GOT3 (cell line): ENCODE measurements at regions not wholly inside any gene's neighbourhood (a gene's known extent, or its start where the extent isn't known, plus 50 kb on each side); places are given as distances from the start of the nearest gene placed in this dataset.
"Not testable (repeated sequence)": the region's sequence is repeated elsewhere in the genome, so short reads cannot be mapped to it uniquely, and the experiment has no call there.

ENCODE experiments used
- DNase-seq: peaks from one replicate; lab custom pipeline; 2025; ENCODE audit warnings: mixed read lengths; lab: John Stamatoyannopoulos, UW

- no peak for DNase-seq
These were observed 84.6 kb upstream of the WSB1 start for GRCh38 chr17:27209316-27209715.

DNA sequence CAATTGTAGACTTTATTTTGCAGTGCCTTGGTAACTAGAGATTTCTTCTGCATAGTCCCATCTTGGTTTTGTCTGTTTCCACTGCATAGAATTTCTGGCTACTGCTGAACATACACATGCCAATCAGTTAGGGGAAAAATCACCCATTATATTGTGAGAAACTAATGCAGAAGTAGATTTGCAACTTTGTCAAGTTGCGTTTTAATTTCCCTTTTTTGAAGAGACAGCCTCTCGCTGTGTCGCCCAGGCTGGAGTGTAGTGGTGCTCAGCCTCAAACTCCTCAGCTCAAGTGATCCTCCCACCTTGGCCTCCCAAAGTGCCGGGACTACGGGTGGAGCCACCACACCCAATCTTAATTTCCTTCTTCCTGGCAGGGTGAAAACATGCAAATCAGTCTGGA is 83.1 kb upstream of the WSB1 start:
- DNase-seq, result not testable (repeated sequence)

DNA sequence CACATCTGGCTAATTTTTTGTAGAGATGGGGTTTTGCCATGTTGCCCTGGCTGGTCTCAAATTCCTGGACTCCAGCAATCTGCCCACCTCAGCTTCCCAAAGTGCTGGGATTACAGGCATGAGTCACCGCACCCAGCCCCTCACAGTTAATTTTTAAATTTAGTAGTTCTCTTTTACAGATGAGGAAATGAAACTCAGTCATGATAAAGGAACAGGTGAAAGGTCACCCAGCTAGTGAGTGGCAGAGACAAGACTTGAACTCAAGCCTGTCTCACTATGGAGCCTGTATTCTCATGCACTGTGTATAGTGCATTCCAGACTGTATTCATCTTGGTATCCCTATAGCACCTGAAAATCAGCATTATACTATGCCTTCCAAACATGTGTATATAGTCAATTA is 77.1 kb upstream of the WSB1 start:
- no peak for DNase-seq

DNA sequence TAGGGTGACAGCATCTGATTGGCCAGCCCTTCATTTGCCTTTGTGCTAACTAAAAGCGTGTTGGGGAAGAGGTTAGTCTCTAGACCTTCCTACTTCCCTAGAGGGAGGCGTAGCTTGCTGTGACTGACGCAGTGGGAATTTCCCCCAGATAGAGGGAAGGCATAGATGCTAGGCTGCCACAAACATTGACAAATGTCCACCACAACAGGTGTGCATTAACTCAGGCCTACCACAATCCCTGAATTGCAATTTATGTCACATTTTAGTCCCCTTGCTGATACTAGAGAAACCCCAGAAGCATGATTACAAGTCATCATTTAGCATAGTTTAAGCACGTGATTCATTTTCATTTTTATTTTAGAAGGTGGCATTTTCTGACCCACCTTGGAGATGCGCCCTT is 76.3 kb upstream of the WSB1 start:
- no peak for DNase-seq

DNA sequence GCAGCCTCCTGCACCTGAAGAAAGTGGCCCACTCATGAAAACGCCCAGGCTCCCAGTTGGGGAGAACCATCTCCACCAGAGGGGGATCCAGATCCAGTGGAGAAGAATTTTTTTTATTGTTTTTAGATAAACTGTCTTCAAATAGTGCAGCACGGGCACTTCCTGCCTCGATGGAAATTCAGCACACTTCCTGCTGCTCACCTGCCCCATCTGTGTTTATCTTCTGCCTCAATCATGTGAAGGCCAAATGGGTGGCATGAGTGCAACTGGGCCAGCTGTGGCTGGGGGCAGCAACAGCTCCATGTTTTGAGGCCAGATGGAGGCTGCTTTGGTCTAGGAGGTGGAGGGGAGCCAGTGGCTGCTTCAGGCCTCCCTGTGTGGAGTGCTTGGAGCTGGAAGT is 75.9 kb upstream of the WSB1 start:
- DNase-seq, result no peak

- DNase-seq, result no peak
These were observed 75.0 kb upstream of the WSB1 start for GRCh38 chr17:27218719-27219488.

DNA sequence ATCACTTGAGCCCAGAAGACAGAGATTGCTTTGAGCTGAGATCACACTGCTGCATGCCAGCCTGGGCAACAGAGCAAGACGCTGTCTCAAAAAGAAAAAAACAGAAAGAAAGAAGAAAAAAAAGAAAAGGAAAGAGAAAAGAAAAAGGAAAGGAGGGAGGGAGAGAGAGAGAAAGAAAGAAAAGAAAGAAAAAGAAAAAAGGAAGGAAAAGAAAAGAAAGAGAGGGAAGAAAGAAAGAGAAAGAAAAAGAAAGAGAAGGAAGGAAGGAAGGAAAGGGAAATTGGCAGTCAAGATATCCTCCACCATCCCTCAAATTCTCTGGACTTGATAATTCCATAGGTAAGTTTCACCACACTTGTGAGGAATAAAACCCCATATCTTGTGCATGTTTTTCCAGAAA is 71.4 kb upstream of the WSB1 start:
- no peak for DNase-seq

DNA sequence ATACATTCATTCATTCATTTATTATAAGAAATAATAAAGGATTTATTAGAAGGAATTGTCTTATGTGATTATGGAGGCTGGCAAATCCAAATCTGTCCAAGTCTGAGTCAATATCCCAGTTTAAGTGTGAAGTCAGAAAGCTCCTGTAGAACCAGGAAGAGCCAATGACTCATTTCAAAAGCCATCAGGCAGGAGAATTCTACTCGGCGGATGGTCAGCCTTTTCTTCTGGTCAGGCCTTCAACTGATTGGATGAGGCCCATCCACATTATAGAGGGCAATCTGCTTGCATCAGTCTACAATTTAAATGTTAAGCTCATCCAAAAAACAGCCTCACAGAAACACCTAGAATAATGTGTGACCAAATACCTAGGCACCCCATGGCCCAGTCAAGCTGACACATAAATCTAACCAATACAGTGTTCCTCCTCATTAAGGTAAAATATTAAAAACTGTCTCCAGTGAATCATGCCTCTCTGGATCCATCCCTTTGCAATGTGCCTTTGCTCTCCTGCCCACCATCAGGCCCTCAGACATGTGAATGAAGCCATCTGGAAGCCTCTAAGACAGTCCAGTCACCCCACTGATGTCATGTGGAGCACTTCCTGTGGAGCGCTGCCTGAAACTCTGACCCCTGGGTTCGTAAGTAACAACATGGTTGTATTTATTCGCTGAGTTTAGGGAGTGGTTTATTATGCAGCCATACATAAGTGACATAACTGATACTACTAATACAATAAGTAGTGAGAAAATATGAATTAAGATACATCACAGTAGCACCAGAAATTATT is 69.2 kb upstream of the WSB1 start:
- DNase-seq, result no peak

DNA sequence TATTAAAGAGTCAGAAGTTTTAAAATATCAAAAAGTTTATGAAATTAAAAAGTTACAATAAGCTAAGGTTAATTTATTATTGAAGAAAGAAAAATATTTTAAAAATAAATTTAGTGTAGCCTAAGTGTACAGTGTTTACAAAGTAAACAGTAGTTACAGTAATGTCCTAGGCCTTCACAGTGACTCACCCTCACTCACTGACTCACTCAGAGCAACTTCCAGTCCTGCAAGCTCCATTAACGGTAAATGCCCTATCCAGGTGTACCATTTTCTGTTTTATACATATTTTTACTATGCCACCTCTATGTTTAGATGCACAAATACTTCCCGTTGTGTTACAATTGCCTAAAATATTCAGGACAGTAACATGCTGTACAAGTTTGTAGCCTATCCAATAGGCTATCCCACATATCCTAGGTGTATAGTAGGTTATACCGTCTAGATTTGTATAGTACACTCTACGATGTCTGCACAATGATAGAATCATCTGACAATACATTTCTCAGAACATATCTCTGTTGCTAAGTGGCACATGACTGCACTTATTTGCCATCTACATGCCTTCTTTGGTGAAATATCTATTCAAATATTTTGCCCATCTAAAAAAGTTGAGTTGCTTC is 67.2 kb upstream of the WSB1 start:
- DNase-seq, result no peak

DNA sequence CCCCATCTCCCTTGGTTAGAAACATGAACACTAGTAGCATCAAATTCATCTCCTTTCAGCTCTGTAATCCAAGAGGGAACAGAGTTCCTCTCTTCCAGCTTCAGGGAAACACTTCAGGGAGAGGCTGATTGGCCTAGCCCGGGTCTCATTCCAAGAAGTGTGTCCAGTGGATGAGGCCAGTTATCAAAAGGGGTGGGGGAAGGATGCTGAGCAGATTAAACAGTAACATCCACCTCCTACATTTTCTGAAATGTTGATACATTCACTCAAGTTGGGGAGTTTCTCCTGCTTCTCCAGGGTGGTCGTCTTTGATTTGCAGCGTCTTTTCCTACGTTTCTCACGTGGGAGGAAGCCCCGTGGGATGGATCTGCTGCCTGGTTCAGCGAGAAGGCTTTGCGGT is 62.9 kb upstream of the WSB1 start:
- no peak for DNase-seq

- no peak for DNase-seq
These were observed 61.6 kb upstream of the WSB1 start for GRCh38 chr17:27232328-27232727.

GRCh38 chr17:27233059-27233458 is 60.9 kb upstream of the WSB1 start:
- DNase-seq, result no peak

GRCh38 chr17:27233776-27234175 is 60.1 kb upstream of the WSB1 start:
- no peak for DNase-seq

GRCh38 chr17:27236717-27237315 is 57.1 kb upstream of the WSB1 start:
- DNase-seq, result peak; percentile 17

DNA sequence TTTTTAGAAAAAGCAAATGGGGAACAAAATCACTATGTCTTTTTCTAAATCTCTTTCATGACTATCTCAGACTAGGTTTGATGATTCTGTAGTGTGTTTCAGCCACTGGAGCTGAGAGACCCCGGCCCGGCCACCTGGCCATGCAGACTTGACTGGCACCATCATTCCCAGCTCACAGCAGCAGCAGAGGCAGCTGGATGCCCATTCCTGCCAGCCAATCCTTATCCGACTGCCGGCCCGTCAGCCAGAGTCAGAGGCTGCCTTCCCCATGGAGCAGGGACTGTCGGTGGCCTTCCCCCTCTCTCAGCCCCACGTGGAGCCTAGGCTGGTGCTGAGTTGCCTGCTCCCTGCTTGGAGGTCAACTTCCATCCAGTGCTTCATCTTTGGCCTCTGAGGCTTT is 56.0 kb upstream of the WSB1 start:
- no peak for DNase-seq

GRCh38 chr17:27239046-27239445 is 54.9 kb upstream of the WSB1 start:
- no peak for DNase-seq

DNA sequence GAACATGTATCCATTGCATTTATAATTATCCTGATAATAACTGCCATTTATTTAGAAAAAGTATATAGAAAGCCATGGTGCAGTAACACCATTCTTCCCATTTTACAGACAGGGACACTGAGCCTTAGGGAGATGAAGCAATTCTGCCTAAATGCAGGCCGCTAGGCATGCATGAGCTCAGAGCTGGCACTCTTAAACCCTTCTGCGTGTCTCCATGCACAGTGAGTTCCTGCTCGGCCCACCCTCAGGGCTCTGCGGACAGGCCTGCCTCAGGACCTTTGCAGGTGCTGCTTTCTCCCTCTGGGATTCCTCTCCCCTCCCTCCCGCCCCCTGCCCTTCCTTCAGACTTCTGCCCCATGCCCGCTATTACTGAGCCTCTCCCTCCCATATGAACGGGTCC is 54.3 kb upstream of the WSB1 start:
- DNase-seq, result no peak

DNA sequence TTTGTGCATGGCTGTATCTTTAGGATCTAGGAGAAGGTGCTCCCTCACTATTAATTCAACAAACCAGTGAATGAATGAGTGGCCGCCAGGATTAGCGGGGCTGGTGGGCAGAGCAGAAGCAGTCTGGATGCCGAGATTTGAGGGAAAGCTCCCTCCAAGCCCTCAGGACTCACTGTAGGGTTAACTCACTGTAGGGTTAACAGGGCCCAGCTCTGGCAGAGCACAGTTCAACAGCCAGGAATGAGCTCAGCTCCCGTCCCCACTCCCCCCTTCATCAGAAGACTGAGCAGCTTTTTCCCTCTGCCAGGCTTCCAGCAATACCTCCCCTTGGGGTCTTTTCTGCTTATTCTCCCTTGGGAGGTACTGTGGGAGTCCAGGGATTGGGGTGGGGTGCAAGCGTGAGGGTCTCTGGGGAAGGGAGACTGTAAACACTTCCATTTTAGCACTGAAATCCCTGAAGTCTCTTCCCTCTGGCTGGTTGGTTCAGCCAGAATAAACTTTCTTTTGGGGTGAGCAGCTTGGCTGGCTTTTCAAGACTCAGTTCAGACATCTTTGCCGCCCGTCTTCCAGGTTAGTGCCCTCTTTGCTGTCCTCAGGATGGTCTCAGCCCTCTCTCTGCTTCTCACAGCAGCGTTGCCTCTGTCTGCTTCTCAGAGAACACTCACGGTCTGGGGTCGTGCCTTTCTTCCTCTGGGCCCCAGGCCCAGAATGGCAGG is 53.7 kb upstream of the WSB1 start:
- DNase-seq, result no peak

DNA sequence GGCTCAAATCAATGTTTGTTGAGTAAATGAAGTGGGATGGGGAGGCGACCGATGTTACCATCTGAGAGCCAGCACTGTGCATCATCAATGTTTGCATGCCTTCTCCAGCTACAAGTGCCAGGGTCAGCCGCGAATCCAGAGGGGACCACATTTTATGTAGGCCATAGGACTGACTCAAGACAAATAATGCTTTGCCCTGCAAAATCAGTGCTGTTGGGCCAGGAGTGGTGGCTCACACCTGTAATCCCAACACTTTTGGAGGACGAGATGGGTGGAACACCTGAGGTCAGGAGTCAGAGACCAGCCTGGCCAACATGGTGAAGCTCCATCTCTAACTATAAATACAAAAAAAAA is 53.1 kb upstream of the WSB1 start:
- no peak for DNase-seq

DNA sequence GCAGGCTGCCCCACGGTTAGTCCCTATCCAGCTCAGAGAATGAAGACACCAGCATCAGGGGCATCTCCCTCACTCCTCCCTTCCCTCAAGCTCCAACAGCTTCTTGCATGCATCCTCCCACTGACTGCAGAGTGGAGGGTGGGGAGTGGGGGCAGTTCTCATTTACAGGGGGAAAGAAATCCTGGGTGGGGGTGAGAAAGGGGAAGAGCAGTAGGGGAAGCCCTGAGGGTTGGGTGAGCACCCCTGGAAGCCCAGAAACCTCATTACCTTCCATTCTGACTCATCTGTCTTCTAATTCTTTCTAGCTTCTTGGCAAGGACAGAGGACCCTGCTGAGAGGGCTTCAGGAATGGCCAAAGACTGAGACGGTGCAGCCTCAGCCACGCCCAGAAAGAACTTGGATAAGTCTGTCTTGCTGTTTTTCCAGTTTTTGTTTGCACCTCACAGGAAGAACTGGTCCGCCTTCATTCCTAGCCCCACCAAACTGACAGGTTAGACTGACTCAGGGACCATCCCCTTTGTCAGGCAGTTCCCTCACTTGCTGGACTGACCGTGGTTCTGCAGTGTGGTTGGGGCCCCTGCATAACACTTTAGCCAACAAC is 52.5 kb upstream of the WSB1 start:
- no peak for DNase-seq

- DNase-seq, result no peak
These were observed 51.0 kb upstream of the WSB1 start for GRCh38 chr17:27242951-27243350.

GRCh38 chr17:27244011-27244410 is 49.9 kb upstream of the WSB1 start:
- DNase-seq, result no peak
